ENCODE measurements at regions not wholly inside any gene's neighbourhood (a gene's known extent, or its start where the extent isn't known, plus 50 kb on each side); places are given as distances from the start of the nearest gene placed in this dataset.
"Not testable (repeated sequence)": the region's sequence is repeated elsewhere in the genome, so short reads cannot be mapped to it uniquely, and the experiment has no call there.

DNA sequence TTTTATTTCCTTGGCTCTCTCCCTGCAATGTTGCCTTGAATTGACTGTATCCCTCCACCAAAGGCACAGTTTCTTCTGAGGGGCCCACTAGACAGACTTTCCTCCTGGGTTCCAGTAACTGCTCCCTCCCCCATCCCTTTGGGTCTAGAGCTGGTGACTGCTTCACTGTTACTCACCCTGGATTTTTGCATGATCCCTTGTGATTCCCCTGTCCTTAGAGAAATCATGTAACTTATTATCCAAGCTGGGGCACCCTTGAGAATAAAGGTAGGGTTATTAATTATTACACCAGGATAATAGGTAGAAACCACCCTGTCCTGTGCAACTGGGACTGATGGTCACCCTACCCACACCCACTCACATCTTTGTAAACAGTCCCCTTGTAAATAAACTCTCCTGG, 67.5 kb upstream of the FYN start:
- no peak for DNase-seq (ENCODE audit: low spot score)
- TF ChIP-seq, protein P1, sequence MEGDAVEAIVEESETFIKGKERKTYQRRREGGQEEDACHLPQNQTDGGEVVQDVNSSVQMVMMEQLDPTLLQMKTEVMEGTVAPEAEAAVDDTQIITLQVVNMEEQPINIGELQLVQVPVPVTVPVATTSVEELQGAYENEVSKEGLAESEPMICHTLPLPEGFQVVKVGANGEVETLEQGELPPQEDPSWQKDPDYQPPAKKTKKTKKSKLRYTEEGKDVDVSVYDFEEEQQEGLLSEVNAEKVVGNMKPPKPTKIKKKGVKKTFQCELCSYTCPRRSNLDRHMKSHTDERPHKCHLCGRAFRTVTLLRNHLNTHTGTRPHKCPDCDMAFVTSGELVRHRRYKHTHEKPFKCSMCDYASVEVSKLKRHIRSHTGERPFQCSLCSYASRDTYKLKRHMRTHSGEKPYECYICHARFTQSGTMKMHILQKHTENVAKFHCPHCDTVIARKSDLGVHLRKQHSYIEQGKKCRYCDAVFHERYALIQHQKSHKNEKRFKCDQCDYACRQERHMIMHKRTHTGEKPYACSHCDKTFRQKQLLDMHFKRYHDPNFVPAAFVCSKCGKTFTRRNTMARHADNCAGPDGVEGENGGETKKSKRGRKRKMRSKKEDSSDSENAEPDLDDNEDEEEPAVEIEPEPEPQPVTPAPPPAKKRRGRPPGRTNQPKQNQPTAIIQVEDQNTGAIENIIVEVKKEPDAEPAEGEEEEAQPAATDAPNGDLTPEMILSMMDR (IDR thresholded peaks at IDR 0.05): no peak

GRCh38 chr6:111941686-111942330, 68.6 kb upstream of the FYN start:
- DNase-seq (ENCODE audit: low spot score): no peak
- no peak for ATAC-seq (ENCODE audit: low FRiP score)
- TF ChIP-seq, protein P1 (IDR thresholded peaks at IDR 0.05): no peak

More for the DNA sequence above, 67.5 kb upstream of the FYN start:
- ATAC-seq (ENCODE audit: low FRiP score): no peak

DNA sequence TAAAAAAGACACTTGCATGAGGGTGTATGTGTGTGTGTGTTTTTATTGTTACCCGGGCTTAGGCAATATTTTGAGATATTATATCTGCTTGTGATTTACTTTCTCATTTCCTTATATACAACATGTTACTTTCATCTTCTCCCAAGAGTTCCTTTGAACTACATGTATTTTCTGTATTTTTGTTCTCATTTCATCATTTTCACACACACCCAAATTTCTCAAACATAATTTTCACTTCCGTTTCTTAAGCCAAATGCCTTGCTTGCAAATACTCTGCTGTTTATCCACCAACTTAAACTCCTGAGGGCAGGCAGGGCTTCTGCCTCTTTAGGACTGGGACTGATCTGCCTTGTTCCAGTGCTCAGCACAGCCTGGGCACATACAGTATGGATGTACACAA, 69.3 kb upstream of the FYN start:
- ATAC-seq (ENCODE audit: low FRiP score): no peak
- TF ChIP-seq, protein P1 (IDR thresholded peaks at IDR 0.05): no peak
- DNase-seq (ENCODE audit: low spot score): no peak

DNA sequence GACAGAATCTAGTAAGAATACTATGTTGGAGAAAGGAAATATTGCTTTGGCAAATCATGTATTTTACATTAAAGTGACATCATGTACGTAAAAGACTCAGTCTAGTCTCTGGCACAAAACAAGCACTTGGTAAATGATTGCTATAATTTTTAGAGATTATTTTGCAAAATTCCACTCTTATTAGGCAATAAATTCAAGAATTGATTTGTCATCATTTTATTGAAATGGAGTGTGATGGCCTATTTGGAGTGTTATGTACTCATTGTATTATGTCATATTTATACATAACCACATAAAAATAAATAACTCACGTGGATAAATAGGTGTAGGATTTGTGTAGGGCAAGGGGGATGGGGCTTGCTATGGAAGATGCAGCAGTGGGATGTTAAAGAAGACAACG, 70.0 kb upstream of the FYN start:
- TF ChIP-seq, protein P1 (IDR thresholded peaks at IDR 0.05): no peak
- no peak for DNase-seq (ENCODE audit: low spot score)

GRCh38 chr6:111943726-111944125, 70.5 kb upstream of the FYN start:
- DNase-seq (ENCODE audit: low spot score) (no peak), ATAC-seq (ENCODE audit: low FRiP score) (no peak)
- TF ChIP-seq, protein P1 (IDR thresholded peaks at IDR 0.05): no peak

More for the DNA sequence above, 70.0 kb upstream of the FYN start:
- no peak for ATAC-seq (ENCODE audit: low FRiP score)

DNA sequence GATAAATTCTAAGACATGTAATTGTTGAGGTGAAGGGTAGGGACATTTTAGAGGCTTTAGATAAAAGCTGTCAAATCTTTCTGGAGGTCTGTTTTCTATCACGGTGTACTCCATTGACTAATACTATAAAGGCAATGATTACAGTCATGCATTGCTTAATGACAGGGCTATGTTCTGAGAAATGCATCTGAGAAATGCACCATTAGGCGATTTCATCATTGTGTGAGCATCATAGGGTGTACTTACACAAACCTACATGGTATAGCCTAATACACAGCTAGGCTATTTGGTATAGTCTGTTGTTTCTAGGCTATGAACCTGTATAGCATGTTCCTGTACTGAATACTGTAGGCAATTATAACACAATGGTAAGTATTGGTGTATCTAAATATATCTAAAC, 71.3 kb upstream of the FYN start:
- DNase-seq (ENCODE audit: low spot score) (no peak), ATAC-seq (ENCODE audit: low FRiP score) (no peak)
- TF ChIP-seq, protein P1 (IDR thresholded peaks at IDR 0.05): no peak

GRCh38 chr6:111949546-111949945, 76.3 kb upstream of the FYN start:
- no peak for ATAC-seq (ENCODE audit: low FRiP score)
- TF ChIP-seq, protein P1 (IDR thresholded peaks at IDR 0.05): no peak
- no peak for DNase-seq (ENCODE audit: low spot score)

- not testable (repeated sequence) for DNase-seq (ENCODE audit: low spot score); ATAC-seq (ENCODE audit: low FRiP score)
Measured at GRCh38 chr6:111949984-111950383, 76.7 kb upstream of the FYN start.

All from omental fat pad (tissue), 3 donors.